Medulla oblongata (tissue), 1 donor: ENCODE measurements at regions not wholly inside any gene's neighbourhood (a gene's known extent, or its start where the extent isn't known, plus 50 kb on each side); places are given as distances from the start of the nearest gene placed in this dataset.

Experiments used
- DNase-seq: peaks from one replicate; pipeline ENCODE4 v3.0.0-alpha.2; 2015; ENCODE audit errors: extremely low spot score

DNA sequence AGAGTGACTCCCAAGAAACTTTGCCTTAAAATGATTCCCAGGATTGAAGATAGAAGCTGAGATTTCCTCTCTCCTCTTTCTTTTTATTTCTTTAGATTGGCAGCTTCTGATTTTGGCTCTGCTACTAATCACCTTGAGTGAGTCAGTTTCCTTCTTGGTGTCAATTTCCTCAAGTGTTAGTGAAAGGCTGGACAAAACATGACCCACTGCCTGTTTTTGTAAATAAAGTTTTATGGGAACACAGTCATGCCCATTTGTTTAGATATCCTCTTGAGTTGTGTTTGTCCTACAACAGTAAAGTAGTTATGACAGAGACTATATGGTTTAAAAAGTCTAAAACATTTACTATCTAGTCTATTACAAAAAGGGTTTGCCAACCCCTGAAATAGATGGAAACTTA lies 227.2 kb upstream of the TBX3 start:
- DNase-seq = no peak

DNA sequence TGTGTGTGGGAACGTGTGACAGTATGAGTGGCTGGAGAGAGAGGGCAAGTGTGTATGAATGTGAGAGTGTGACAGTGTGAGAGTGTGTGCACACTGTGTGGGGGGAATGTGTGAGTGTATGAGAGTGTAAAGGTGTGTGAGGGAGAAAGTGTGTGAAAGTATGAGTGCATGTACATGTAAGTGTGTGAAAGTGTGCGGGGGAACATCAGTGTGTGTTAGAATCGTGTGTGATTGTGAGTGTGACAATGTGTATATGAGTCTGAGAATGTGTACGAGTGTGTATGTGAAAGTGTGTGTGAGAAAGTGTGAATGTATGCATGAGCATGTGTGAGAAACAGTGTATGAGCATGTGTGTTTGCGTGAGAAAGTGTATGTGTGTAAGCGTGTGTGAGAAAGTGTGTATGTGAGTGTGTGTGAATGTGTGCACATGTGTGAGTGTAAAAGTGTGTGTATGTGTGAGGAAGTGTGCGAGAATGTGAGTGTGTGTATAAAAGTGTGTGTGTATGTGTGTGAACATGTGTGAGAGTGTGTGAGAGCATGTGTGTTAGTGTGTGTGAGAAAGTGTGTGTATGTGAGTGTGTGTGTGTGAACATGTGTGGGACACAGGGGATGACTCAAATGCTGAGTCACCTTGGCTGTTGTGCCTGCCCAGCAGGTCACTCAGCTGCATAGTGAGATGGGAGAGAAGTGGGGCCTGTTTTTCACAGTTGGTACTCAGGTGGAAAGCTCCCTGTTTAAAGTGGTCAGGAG lies 220.5 kb upstream of the TBX3 start:
- no peak for DNase-seq

DNA sequence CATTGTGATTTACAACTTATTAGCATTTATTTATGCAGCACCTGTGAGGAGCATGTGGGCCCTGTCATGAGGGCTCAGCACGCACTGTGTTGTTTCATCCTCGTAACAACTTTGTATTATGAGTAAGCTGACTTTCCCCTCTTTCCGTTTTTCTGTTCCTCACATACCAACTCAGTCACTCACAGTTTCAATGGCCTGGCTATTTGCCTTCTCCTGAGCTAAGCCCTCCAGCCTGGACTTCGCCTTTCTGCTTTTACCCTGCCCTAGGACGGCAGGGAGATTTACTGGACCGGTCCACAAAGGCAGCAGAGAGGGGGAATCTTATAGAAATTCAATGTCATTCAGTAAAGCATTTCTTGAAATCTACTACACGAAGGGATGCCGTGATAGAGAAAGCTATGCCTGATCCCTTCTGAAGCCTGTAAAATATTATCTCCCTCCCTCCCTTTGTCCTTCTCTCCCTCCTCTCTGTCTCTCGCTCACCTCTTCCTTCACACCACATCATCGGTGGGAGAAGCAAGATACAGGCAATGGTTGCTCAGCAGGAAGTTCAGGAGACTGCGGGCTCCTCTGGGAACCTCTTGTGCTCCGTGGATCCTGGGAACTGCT lies 219.2 kb upstream of the TBX3 start:
- DNase-seq = no peak

DNA sequence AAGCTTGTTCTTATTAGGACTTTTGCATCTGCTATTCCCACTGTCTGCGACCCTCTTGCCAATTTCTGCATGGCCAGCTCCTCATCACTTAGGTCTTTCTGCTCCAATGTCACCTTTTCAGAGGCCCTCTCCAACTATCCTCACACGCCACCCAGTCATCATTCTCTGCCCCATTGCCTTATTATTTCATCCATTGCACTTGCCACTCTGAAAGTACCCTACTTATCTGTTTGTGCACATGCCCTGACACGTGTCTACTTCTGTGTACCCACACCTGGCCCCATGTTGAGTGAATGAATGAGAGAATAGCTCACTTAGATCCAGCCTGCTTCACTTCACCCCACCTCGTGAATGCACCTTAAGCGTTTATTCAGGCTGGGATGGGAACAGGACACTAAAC lies 218.7 kb upstream of the TBX3 start:
- no peak for DNase-seq

DNA sequence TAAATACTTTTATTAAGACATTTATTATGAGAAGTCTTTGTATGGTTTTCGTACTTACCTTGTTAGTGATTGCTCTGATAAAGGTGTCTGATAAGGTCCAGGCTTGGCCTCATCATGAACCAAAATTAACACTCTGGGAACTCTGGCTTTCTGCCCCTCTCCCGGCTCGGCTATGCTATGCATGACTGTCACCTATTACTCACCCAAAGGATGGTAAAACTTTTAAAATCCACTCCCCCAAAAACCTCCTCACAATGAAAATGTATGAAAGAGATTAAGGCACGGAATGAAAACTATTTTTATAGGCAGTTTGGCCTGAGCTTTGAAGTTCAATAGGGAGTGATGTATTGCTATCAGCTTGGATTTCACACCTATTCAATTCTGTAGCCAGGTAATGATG lies 217.3 kb upstream of the TBX3 start:
- DNase-seq = no peak

DNA sequence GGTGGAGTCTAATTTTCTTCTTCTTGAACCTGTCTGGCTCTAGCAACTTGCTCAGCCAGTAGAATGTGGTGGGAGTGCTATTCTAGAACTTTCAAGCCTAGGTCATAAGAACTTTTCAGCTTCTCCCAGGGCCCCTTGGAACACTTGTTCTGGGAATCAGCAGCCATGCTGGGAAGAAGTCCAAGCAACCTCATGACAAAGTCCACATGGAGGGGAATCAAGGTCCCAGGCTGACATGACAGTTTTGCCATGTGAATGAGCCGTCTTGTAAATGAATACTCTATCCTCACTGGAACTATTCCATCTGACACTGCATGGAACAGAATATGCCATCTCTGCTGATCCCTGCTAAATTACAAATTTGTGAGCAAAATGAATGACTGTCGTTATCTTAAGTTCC lies 214.2 kb upstream of the TBX3 start:
- DNase-seq = no peak

DNA sequence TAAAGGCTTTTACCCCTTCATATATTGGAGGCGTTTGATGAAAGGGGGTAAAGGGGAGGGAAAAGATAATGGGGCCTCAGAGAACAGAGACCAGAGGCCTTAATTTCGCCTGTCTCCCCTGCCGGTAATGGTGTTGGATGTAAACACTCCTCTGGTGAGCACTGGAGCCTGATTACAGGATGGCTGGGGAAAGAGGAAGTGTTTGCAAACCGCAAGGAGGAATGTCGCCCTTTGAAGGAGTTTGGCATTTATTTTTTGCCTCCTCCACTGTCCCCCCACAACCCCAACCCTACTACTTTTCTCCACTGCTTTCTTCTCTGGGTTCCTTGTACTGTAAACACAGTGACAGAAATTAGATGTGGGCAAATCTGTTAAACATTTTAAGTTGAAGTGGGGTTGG lies 211.9 kb upstream of the TBX3 start:
- DNase-seq = no peak

DNA sequence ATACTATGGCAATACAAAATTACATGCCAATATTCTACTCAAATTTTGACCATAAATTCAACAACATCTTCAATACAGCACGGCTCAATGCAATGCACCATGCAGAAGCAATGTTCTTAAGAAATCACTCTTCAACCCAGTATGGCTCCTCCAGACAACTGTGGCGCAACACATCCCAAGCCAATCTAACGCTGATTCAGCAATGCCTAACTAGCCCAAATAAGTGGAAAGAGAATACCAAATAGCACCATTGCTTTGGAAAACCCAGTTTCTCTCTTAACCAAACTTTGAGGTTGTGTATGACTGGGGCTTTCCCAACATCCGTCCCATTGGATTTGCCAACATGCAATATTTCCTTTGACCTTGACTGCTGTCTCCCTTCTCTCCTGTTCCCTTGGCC lies 211.1 kb upstream of the TBX3 start:
- no peak for DNase-seq

DNA sequence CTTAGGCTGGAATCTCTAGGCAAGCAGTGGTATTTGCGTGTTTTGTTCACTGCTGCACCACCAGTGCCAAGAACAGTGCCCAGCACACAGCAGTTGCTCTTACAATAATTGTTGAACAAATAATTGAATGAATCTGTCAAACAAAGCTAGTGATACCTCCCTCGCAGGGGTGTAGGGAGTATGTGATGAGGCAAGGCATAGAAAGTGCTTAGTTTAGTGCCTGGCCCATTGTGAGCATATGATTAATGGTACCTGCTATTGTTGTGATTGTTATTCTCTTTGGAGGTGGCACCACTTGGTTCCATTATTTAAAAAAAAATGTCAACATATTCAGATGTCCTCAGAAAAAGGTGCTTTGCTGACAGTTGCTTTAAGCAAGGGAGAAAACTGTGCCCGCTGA lies 210.1 kb upstream of the TBX3 start:
- no peak for DNase-seq

DNA sequence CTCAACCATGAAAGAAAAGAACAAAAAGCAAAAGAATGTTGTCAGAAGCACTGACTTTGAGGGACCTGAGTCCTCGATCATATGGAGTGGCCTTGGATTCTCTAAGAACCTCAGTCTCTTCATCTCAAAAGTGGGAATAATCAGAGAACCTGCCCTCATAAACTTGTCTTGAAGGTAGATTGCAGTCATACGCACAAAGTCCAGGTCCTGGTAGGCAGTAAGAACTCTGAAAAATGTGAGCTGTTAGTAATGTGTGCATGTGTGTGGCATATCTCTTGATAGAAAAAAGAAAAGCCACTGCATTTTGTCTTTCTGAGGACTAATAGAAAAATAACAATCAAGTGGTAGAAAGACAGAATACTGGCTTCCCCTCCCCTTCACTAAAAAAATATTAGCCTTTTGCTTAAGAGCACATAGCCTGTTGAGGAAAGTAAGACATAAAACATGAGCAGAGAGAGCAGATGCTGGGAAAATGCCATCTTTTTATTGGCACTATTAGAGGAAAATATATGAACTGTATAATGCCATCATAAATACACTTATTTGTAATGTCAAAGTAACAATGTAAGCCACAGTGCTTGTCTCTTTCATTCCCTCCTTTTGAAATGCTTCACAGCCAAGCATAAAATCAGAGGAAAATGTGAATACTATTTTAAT lies 205.1 kb upstream of the TBX3 start:
- no peak for DNase-seq

DNA sequence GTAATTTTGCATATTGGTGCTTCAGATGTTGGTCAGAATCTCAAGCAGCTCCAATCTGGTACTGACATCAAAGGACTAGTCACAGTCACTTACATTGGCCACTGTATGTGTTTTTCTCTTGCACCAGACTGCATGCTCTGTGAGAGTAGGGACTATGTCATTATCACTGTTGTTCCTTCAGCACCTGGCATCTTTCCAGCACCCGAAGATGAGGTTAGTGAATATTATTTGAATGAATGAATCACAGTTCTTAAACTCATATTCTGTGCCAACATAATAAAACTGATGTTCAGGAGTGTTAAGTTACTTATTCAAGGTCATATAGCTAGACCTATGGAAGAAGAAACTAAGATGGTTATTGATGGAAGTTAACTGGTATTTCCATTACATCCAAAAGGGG lies 204.5 kb upstream of the TBX3 start:
- DNase-seq = no peak

DNA sequence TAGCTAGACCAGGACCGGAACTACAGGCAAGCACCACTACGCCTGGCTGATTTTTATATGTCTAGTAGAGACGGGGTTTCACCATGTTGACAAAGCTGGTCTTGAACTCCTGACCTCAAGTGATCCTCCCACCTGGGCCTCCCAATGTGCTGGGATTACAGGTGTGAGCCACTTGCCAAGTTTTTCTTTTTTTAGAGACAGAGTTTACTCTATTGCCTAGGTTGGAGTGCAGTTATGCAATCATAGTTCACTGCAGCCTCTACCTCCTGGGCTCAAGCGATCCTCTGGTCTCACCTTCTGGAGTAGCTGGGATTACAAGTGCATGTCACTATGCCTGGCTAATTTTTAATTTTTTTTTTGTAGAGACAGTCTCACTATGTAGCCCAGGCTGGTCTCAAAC lies 201.5 kb upstream of the TBX3 start:
- DNase-seq = no peak

DNA sequence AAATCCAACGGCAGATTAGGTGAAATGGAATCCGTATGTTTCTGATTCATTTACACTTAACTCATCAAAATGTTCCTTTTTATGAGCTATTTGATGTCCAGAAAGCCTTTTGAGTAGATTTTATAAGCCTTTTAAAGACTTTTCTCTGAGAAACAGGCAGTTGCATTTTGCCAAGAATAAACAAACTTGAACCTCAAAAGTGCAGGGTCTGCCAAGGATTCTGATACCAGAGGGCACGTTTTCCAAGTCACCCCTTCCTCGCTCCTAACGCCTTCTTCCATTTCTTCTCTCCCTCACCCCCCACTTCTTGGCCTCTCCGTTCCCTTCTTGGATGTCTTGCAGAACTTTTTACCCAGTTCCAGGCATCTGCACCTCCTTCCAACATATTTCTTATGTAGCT lies 200.6 kb upstream of the TBX3 start:
- DNase-seq = no peak

DNA sequence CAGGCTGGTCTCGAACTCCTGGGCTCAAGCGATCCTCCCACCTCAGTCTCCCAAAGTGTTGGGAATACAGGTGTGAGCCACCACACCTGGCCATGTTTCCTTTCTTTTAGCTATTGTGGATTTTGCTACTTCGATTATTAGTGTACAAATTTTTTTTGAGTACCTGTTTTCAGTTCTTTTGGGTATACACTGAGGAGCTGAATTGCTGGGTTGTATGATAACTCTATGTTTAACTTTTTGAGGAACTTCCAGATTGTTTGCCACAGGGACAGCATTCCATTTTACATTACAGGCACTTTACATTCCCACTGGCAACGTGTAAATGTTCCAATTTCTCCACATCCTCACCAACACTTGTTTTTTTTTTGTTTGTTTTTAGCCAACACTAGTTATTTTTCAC lies 198.1 kb upstream of the TBX3 start:
- DNase-seq = no peak

DNA sequence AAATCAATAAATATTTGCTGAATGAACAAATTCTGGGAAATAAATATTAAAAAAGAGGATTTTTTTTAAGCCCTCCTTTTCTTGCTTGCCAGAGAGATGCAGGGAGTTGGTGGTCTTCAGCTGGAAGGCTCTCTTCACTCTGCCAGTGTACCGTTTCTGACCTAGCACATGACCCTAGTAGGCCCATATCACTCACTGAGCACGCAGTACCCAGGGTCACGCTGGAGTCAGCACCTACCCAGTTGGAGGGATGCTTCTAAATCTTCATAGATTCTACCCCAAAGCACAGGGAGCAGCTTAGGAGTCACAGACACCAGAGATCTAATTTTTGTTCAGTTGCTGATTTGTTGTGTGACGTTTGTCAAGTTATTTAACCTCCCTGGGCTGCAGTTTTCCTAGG lies 195.4 kb upstream of the TBX3 start:
- DNase-seq = no peak

DNA sequence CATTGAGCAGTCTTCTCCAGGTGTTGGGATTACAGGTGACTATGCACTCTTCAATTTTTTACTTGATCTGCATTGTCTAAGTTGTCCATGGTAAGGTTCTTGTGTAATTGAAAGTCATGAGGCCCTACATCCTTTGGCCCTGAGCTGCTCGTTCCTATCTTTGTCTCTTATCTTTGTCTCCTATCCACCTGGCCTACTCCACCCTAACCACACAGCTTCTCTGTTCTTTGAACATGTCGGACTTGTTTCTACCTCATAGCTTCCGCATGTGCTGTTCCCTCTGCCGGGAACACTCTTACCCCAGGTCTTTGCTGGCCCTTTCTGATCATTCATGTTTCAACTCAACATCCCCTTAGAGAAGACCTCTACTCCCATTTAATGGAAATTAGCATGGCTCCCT lies 194.8 kb upstream of the TBX3 start:
- DNase-seq = no peak

DNA sequence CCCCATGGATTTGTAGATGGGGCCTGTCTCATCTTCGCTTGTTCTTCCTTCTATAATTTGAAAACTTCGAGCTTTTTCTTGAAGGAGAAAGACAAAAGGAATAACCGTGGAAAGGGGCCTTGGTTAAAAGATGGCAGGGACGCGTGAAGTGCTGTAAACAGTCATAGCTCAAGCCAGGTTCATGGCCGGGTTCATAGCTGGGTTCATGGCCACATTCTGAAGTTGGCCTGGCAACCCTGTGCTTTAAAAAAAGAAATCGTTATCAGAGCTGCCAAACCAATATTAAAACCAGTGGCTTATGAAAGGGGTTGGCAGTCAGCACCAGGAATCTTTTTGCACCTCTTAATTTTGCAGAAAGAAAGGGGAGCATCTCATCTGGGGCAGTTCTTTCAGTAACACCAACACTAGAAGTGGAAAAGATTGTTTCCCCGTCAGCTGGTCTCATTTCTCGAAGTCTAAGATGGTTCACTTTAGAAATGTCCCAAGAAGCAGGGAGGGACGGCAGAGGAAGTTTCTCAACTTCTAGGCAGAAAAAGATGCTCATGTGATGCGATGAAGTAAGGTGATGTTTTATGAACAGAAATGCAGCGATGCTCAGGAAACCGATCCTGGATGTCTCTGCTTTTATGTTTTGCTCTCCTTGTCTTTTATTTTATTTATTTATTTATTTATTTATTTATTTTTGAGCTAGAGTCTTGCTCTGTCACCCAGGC lies 193.1 kb upstream of the TBX3 start:
- no peak for DNase-seq

DNA sequence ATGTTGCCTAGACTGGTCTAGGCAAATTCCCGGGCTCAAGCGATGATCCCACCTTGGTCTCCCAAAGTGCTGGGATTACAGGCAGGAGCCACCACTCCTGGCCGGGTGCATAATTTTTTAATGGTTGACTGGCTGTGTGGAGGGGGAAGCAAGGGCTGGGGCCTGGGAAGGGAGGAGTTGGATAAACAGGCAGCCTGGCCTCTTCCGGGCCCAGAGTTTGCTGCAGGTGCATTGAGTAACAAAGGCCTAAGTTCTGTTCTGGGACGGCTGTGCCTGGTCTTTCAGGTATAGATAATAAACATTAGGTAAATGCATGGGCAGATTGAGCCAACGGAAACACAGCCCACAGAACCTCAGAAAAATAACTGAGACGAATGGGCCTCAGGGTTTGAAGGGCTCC lies 191.3 kb upstream of the TBX3 start:
- DNase-seq = no peak

DNA sequence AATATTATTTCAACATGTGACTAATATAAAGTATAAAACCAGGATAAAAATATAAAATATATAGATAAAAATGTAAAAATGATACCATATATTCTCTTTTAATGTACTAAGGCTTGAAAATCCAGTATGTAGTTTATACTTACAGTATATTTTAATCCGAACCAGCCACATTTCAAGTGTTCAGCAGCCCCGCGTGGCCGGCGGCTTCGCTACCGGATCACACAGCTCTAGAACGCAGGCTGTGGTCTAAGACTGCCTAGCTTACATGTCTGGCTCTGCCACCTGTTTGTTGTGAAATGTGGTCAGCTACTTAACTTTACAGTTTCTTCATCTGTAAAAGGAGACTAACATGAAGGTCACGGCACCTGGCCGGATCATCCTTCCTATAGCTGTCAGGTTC lies 189.7 kb upstream of the TBX3 start:
- DNase-seq = no peak

DNA sequence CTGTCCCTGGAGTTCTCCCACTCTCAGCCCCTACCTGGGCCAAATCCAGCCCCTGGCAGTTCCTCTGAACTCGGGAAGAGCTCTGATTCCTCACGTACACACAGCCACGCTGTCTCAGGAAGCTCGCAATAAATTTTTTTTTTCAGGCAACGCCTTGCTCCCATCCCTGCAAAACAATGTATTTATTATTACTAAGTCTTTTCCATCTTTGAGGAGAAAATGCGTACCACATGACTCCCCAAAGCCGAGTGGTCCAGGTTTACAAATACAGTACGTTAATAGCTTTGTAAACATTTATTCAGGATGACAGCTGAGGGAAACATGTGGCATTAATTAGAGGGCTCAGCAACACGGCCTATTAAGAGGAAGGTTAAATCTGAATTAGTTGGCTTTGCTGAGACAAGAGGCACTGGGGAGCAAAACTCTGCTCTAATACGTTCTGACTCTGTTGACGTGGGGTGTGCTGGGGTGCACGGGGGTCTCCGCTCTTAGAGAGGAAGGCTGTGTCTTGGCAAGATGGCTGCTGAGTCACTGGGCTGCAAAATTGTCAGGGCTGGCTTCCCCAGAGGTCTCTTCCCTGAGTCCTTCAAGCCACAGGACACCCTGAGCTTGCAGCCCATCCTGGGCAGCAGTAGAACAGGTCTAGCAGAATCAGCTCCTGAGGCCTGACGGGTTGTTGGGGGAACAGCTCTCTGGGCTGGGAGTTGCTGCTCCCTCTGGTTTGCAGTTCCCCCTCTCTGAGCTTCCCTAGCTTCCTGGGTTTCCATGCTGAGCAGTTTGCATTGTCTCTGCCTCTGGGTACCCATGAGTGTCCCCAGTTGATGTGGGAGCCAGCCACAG lies 185.2 kb upstream of the TBX3 start:
- DNase-seq = no peak

DNA sequence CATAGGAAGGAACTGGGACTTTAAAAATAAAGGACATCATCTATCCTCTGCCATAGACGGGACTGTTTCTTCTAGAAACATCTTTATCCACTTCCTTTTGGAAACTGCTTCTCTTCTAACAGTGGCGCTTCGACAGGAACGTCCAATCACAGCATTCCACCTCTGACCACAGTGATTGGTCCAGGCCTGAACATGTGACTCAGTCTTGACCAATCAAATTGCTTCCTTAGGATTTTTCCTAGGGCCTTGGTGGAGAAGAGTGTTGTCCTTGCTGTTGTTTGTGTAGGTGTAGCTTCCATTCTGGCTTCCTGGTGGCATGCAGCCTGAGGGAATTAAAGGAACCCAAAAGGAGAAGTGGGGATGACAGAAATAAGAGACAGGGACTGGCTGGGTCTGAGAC lies 182.4 kb upstream of the TBX3 start:
- DNase-seq = no peak
